ENCODE measurements at regions not wholly inside any gene's neighbourhood (a gene's known extent, or its start where the extent isn't known, plus 50 kb on each side); places are given as distances from the start of the nearest gene placed in this dataset.

GRCh38 chr9:89787595-89787994 is 182.8 kb downstream of the GADD45G start (continued):
- no peak for TF ChIP-seq ZNF462 (CRISPR knock-in tag; IDR thresholded peaks at IDR 0.05)
- TF ChIP-seq CTCF (conservative IDR thresholded peaks at IDR 0.05; ENCODE audit: low read depth in 2 of 2), result no peak

- H3K9me2 ChIP-seq (ENCODE audit: insufficient read depth), result no peaks in the 10 kb centered on the region
- TF ChIP-seq JUNB (IDR thresholded peaks at IDR 0.05; ENCODE audit: unreplicated experiment), result no peak
- H3K27ac ChIP-seq (ENCODE audit: low read depth), result no peak overlapping the region
- no peaks in the 10 kb centered on the region for H3K36me3 ChIP-seq (ENCODE audit: insufficient read depth)
- no peak for DNase-seq (ENCODE audit: low spot score)
- H2AFZ ChIP-seq, result no peak overlapping the region
- H3K4me3 ChIP-seq, result no peak overlapping the region
- Mint-ChIP-seq H3K36me3 (ENCODE audit: low read depth) (no peaks in the 10 kb centered on the region), H3K9me3 (no peaks in the 10 kb centered on the region; the same call in 2 of the 3 replicates), H3K4me3 (no peak overlapping the region), H3K27ac (no peak overlapping the region), H3K27me3 (ENCODE audit: insufficient read depth, low read depth, poor library complexity) (peaks cover 3% of the 10 kb centered on the region), H3K4me1 (peaks cover 2% of the 10 kb centered on the region; the same call in 1 of the 3 replicates)
- no peaks in the 10 kb centered on the region for H3K27me3 ChIP-seq (ENCODE audit: insufficient read depth)
- no peaks in the 10 kb centered on the region for H3K4me1 ChIP-seq (ENCODE audit: insufficient read depth)
- no peak for ATAC-seq
- H4K20me1 ChIP-seq (replicated peaks; ENCODE audit: insufficient read depth), result no peaks in the 10 kb centered on the region
- no peaks in the 10 kb centered on the region for H3K79me2 ChIP-seq (replicated peaks; ENCODE audit: insufficient read depth)
- no peaks in the 10 kb centered on the region for H3F3A ChIP-seq (replicated peaks; ENCODE audit: low read depth)
- H3K4me2 ChIP-seq, result no peak overlapping the region
Observed at GRCh38 chr9:89788434-89788833, 183.6 kb downstream of the GADD45G start.

Data from GM23338 (cell line).